SH-SY5Y (cell line): ENCODE measurements at regions not wholly inside any gene's neighbourhood (a gene's known extent, or its start where the extent isn't known, plus 50 kb on each side); places are given as distances from the start of the nearest gene placed in this dataset.

Source experiments
- GATA2 ChIP-seq: IDR thresholded peaks from 2 replicates; pipeline ENCODE4 v1.6.1; 2011; ENCODE audit warnings: mild to moderate bottlenecking, low read depth, low read length
- GATA3 ChIP-seq: IDR thresholded peaks from 2 replicates; pipeline ENCODE4 v1.6.1; 2011; ENCODE audit warnings: low read depth, mild to moderate bottlenecking, low read length, moderate library complexity

- TF ChIP-seq GATA3 (no peak), GATA2 (no peak)
These were observed 520.8 kb downstream of the FLRT2 start for GRCh38 chr14:86050757-86051156.
